K562 (cell line): ENCODE measurements at regions not wholly inside any gene's neighbourhood (a gene's known extent, or its start where the extent isn't known, plus 50 kb on each side); places are given as distances from the start of the nearest gene placed in this dataset.

Experiments
- ATAC-seq: fragments of 200-7000 bp; cut with Tn5 transposase; 3 replicates; pipeline ENCODE4 v1.9.1; 2020; ENCODE audit warnings: moderate library complexity
- BruUV-seq: library from RNA; stranded (reverse); fragments of 400-500 nt; replicated peaks from 2 replicates; lab custom pipeline; 2021; lab: Mats Ljungman, UMichigan
- CTCF ChIA-PET: fragments of 300-600 bp; formaldehyde crosslinking; extraction: SDS; loops from one replicate; lab custom pipeline; 2021; ENCODE audit warnings: low intra/inter-chr PET ratio; lab: Yijun Ruan, JAX
- POLR2A ChIA-PET: fragments of 300-600, 350-650 bp; sonication (Branson Sonifier 250); formaldehyde crosslinking; extraction: SDS; loops from one replicate; lab custom pipeline; 2021; ENCODE audit warnings: antibody characterized with exemption, inconsistent platforms; lab: Yijun Ruan, JAX
- DNase-seq, 4 experiments: peaks; one replicate each; pipeline versions ENCODE4 v3.0.0 to v3.0.0-alpha.2; 2011 to 2018; ENCODE audit warnings: low spot score in 3 of 4, mixed read lengths in 3 of 4; ENCODE audit errors: extremely low read depth in 1 of 4
- FAIRE-seq: peaks from 2 replicates; lab custom pipeline; 2011; peaks lifted over from hg19 to GRCh38; lab: Jason Lieb, UNC
- H2AFZ ChIP-seq: 2 replicates; pipeline ENCODE4 v1.6.0; 2011; ENCODE audit warnings: low read depth, low read length, control low read depth, inconsistent platforms
- H3K27ac ChIP-seq: fragments of 200-600 bp; 3 replicates; pipeline ENCODE4 v1.8.0; 2011; ENCODE audit warnings: low read depth, mild to moderate bottlenecking, control low read depth, inconsistent platforms, low read length, moderate library complexity, mixed read lengths; ENCODE audit errors: extremely low read depth
- H3K27me3 ChIP-seq, 2 experiments: fragments of 300-600 bp in 1 of 2; 2 replicates in 1 of 2; 3 replicates in 1 of 2; pipeline versions ENCODE4 v1.6.0 to v1.8.0; 2011; ENCODE audit warnings: inconsistent platforms in 2 of 2, low read length in 2 of 2, mild to moderate bottlenecking in 1 of 2, mixed read lengths in 1 of 2, moderate library complexity in 1 of 2; ENCODE audit not compliant: control insufficient read depth in 2 of 2, insufficient read depth in 2 of 2
- H3K36me3 ChIP-seq: fragments of 300-600 bp; 3 replicates; pipeline ENCODE4 v1.8.0; 2011; ENCODE audit warnings: mild to moderate bottlenecking, low read length, inconsistent platforms; ENCODE audit not compliant: control insufficient read depth, insufficient read depth
- H3K4me1 ChIP-seq, 2 experiments: fragments of 200-600 bp in 1 of 2; replicated peaks in 1 of 2; 2 replicates in 1 of 2; 3 replicates in 1 of 2; pipeline versions ENCODE4 v1.5.1 to v1.8.0; 2011; ENCODE audit warnings: inconsistent platforms in 2 of 2, low read length in 2 of 2, mild to moderate bottlenecking in 1 of 2, mixed read lengths in 1 of 2, moderate library complexity in 1 of 2; ENCODE audit not compliant: control insufficient read depth in 2 of 2, insufficient read depth in 2 of 2
- H3K4me2 ChIP-seq: 2 replicates; pipeline ENCODE4 v1.6.1; 2011; ENCODE audit warnings: low read length, control low read depth, inconsistent platforms, mixed read lengths; ENCODE audit not compliant: insufficient read depth
- H3K4me3 ChIP-seq: fragments of 200-600 bp; sonication (generic), shearing (Covaris generic); 2 replicates; pipeline ENCODE4 v1.5.1; 2016; ENCODE audit warnings: control low read depth, inconsistent platforms
- H3K79me2 ChIP-seq: fragments of 200-600 bp; 3 replicates; pipeline ENCODE4 v1.8.0; 2011; ENCODE audit warnings: low read length, inconsistent platforms; ENCODE audit not compliant: control insufficient read depth, insufficient read depth
- H3K9ac ChIP-seq, 2 experiments: 2 replicates each; pipeline versions ENCODE4 v1.6.0 to v1.6.1; 2011; ENCODE audit warnings: low read depth in 2 of 2, low read length in 2 of 2, control low read depth in 1 of 2, inconsistent platforms in 1 of 2, mild to moderate bottlenecking in 1 of 2, mixed read lengths in 1 of 2; ENCODE audit not compliant: insufficient read depth in 1 of 2
- H3K9me1 ChIP-seq: one replicate; pipeline ENCODE4 v1.6.0; 2011; ENCODE audit warnings: inconsistent platforms, mild to moderate bottlenecking, low read length, moderate library complexity; ENCODE audit not compliant: control insufficient read depth, insufficient read depth
- H3K9me3 ChIP-seq: replicated peaks from 2 replicates; pipeline ENCODE4 v1.5.1; 2011; ENCODE audit warnings: low read depth, low read length, inconsistent platforms; ENCODE audit not compliant: control insufficient read depth, insufficient read depth
- H4K20me1 ChIP-seq: replicated peaks from 2 replicates; pipeline ENCODE4 v1.6.1; 2011; ENCODE audit warnings: low read length, inconsistent platforms, mixed read lengths; ENCODE audit not compliant: control insufficient read depth, insufficient read depth
- CC2D1A ChIP-seq: fragments of 450-650 bp; IDR thresholded peaks from 2 replicates; pipeline ENCODE4 v1.6.1; 2017; ENCODE audit warnings: mild to moderate bottlenecking
- CEBPG ChIP-seq, 3 experiments: fragments of 200-800 bp in 1 of 3; sonication (Bioruptor generic) in 1 of 3; sonication (generic) in 1 of 3; formaldehyde crosslinking in 1 of 3; IDR thresholded peaks in 2 of 3; conservative IDR thresholded peaks in 1 of 3; 2 replicates each; pipeline versions ENCODE4 v1.6.1 to v1.8.0; 2016 to 2022; ENCODE audit warnings: missing compliant biosample characterization in 2 of 3, missing genetic modification characterization in 2 of 3, mild to moderate bottlenecking in 1 of 3, missing genetic modification reagents in 1 of 3
- ELF2 ChIP-seq: fragments of 250-450 bp; sonication (Bioruptor Pico); IDR thresholded peaks from 2 replicates; pipeline ENCODE4 v1.5.0; 2021; ENCODE audit warnings: mild to moderate bottlenecking
- ESRRB ChIP-seq: fragments of 250-450 bp; sonication (Bioruptor Pico); IDR thresholded peaks from 2 replicates; pipeline ENCODE4 v1.5.0; 2020; ENCODE audit warnings: mild to moderate bottlenecking, moderate library complexity, borderline replicate concordance
- KDM1A ChIP-seq, 2 experiments: fragments of 450-650 bp; IDR thresholded peaks; 2 replicates each; pipeline ENCODE4 v1.6.1; 2016; ENCODE audit warnings: mild to moderate bottlenecking in 2 of 2
- PBX2 ChIP-seq, 2 experiments: IDR thresholded peaks in 1 of 2; conservative IDR thresholded peaks in 1 of 2; 2 replicates each; pipeline ENCODE4 v1.6.1; 2016; ENCODE audit warnings: low read depth in 2 of 2, mild to moderate bottlenecking in 1 of 2, missing compliant biosample characterization in 1 of 2, missing genetic modification characterization in 1 of 2, moderate library complexity in 1 of 2
- PHB ChIP-seq: fragments of 250-450 bp; sonication (Bioruptor Pico); IDR thresholded peaks from 2 replicates; pipeline ENCODE4 v1.5.0; 2021
- RCOR1 ChIP-seq, 2 experiments: IDR thresholded peaks; 2 replicates each; pipeline ENCODE4 v1.6.1; 2012; ENCODE audit warnings: low read depth in 2 of 2, low read length in 2 of 2, borderline replicate concordance in 1 of 2, improper control_type of control experiment in 1 of 2
- SMARCA4 ChIP-seq: fragments of 450-650 bp; IDR thresholded peaks from 2 replicates; pipeline ENCODE4 v1.6.1; 2016
- ZFPM2 ChIP-seq: fragments of 250-450 bp; sonication (Bioruptor Pico); IDR thresholded peaks from 2 replicates; pipeline ENCODE4 v1.5.1; 2022; ENCODE audit warnings: mild to moderate bottlenecking
- ZNF12 ChIP-seq: sonication (generic); formaldehyde crosslinking; IDR thresholded peaks from 2 replicates; pipeline ENCODE4 v1.4.0; 2020; ENCODE audit warnings: mild to moderate bottlenecking, missing genetic modification reagents
- ZNF23 ChIP-seq: fragments of 250-450 bp; sonication (Bioruptor Pico); IDR thresholded peaks from 2 replicates; pipeline ENCODE4 v1.4.0; 2020; ENCODE audit warnings: mild to moderate bottlenecking
- ZNF354B ChIP-seq: fragments of 250-450 bp; sonication (Bioruptor Pico); IDR thresholded peaks from 2 replicates; pipeline ENCODE4 v1.4.0; 2020
- ZNF639 ChIP-seq, 2 experiments: fragments of 200-800 bp in 1 of 2; sonication (Bioruptor generic) in 1 of 2; sonication (generic) in 1 of 2; formaldehyde crosslinking in 1 of 2; IDR thresholded peaks in 1 of 2; conservative IDR thresholded peaks in 1 of 2; 2 replicates each; pipeline versions ENCODE4 v1.5.0 to v1.6.1; 2016 to 2020; ENCODE audit warnings: missing compliant biosample characterization in 1 of 2, missing genetic modification characterization in 1 of 2, missing genetic modification reagents in 1 of 2
- WGBS: fragments of 100-300 bp; shearing (Covaris generic); methylation state at CpG from one replicate; pipeline ENCODE4 v1.1.6; 2016; ENCODE audit warnings: low coverage, mixed read lengths; ENCODE audit not compliant: insufficient coverage; ENCODE audit errors: missing lambda C conversion rate; 5-methylcytosine and 5-hydroxymethylcytosine counted together
- in situ Hi-C: fragments of 300-500 bp; cut with MboI; formaldehyde crosslinking; loops from 4 replicates; pipeline ENCODE4 v1.15.0; 2018; ENCODE audit warnings: inconsistent platforms, mixed read lengths
- intact Hi-C: fragments of 100-400 bp; cut with micrococcal nuclease; formaldehyde crosslinking; loops from 2 replicates; pipeline ENCODE4 v1.14.2; 2022

- TF ChIP-seq KDM1A (IDR thresholded peaks at IDR 0.05): peak; percentile 39 to 49; a peak in 3 of 4 replicates
- peak in 1 of 2 experiments; percentile 74; a peak in 2 of 4 replicates for TF ChIP-seq RCOR1 (IDR thresholded peaks at IDR 0.05; ENCODE audit: borderline replicate concordance in 1 of 2, low read depth in 2 of 2, low read length in 2 of 2)
- TF ChIP-seq ZNF23 (CRISPR knock-in tag): no peak
- TF ChIP-seq, all 486 proteins: peak for 14
Observed at GRCh38 chr12:126952096-126953007, 1314.6 kb upstream of the TMEM132C start (continued).

GRCh38 chr12:126953365-126953889 lies 1313.5 kb upstream of the TMEM132C start:
- intact Hi-C loops: no loop called here
- Histone ChIP-seq H3K27ac (peak overlapping the region; percentile 29; the same call in 1 of the 3 replicates), H3K79me2 (no peaks in the 10 kb centered on the region), H2AFZ (peak overlapping the region; percentile 65), H3K36me3 (no peaks in the 10 kb centered on the region), H3K9me1 (no peaks in the 10 kb centered on the region), H3K4me3 (no peak overlapping the region), H3K9me3 (no peaks in the 10 kb centered on the region), H3K4me2 (peak overlapping the region; percentile 43), H4K20me1 (no peaks in the 10 kb centered on the region), H3K9ac (no peak overlapping the region), H3K4me1 (peaks cover 0 to 21% of the 10 kb centered on the region in 2 experiments; a peak in 4 of 5 replicates), H3K27me3 (no peaks in the 10 kb centered on the region)
- ChIA-PET CTCF (no interaction called here), POLR2A (interaction anchor here (0.9 kb wide), 1 partner anchor 14 kb away, joined by 3 read pairs; no protein-coding TSS in a partner anchor)
- BruUV-seq: TSS peak; percentile 96
- peak; percentile 74 for ATAC-seq
- 7% methylated on average over 6 of the region's 7 CpGs for WGBS
- peak; percentile 80 for FAIRE-seq
- in situ Hi-C loops: no loop called here
- peak in 1 of 4 experiments; percentile 78 for DNase-seq
- TF ChIP-seq CEBPG (CRISPR knock-in tag; IDR thresholded peaks at IDR 0.05) (peak; percentile 71), CEBPG (tag; conservative IDR thresholded peaks at IDR 0.05 in 1 of 2, IDR thresholded peaks at IDR 0.05 in 1 of 2) (peak in 1 of 2 experiments; percentile 82; a peak in 3 of 4 replicates), ELF2 (CRISPR knock-in tag) (peak; percentile 62), ZNF639 (CRISPR knock-in tag; conservative IDR thresholded peaks at IDR 0.05 in 1 of 2, IDR thresholded peaks at IDR 0.05 in 1 of 2) (peak in 1 of 2 experiments; percentile 96; a peak in 2 of 4 replicates), ZNF12 (CRISPR knock-in tag) (no peak), CC2D1A (no peak), ESRRB (CRISPR knock-in tag) (no peak), PHB (CRISPR knock-in tag) (no peak), ZFPM2 (CRISPR knock-in tag) (no peak), ZNF354B (CRISPR knock-in tag) (peak; percentile 75), SMARCA4 (no peak; the same call in 1 of the 2 replicates), PBX2 (CRISPR knock-in tag; IDR thresholded peaks at IDR 0.05; ENCODE audit: low read depth) (no peak), PBX2 (tag; conservative IDR thresholded peaks at IDR 0.05; ENCODE audit: low read depth) (peak; percentile 55)
